ENCODE measurements at regions not wholly inside any gene's neighbourhood (a gene's known extent, or its start where the extent isn't known, plus 50 kb on each side); places are given as distances from the start of the nearest gene placed in this dataset.

DNA sequence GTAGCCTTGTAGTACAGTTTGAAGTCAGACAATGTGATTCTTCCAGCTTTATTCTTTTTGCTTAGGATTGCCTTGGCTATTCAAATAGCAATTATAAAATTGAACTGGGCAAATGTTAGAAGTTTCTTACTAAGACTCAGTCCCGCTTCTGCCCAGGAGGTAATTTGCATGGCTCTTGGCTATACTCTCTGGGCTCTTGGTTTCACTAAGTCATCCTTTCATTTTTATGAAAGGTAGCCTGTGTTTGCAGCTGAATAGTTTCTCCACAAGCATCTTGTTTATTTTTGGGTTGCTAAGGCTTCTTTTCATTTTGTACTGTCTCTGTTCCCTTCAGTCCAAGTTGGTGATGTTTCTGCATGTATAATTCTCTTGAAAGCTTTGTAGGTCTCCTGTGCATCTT is 340.6 kb downstream of the SH2D4B start:
- Histone ChIP-seq H3K4me3 (ENCODE audit: insufficient read depth, low read depth, low read length, poor library complexity, severe bottlenecking) (no peak overlapping the region), H3K4me1 (ENCODE audit: control insufficient read depth, insufficient read depth, low read length, poor library complexity, severe bottlenecking) (no peaks in the 10 kb centered on the region), H3K27me3 (replicated peaks; ENCODE audit: control insufficient read depth, insufficient read depth, low read length, poor library complexity, severe bottlenecking) (no peaks in the 10 kb centered on the region), H3K36me3 (ENCODE audit: control insufficient read depth, insufficient read depth, low read length) (no peaks in the 10 kb centered on the region), H3K27ac (ENCODE audit: insufficient read depth, low read length, poor library complexity, severe bottlenecking) (no peak overlapping the region), H3K9me3 (ENCODE audit: control insufficient read depth, low read length) (no peaks in the 10 kb centered on the region)
- DNase-seq, result no peak

DNA sequence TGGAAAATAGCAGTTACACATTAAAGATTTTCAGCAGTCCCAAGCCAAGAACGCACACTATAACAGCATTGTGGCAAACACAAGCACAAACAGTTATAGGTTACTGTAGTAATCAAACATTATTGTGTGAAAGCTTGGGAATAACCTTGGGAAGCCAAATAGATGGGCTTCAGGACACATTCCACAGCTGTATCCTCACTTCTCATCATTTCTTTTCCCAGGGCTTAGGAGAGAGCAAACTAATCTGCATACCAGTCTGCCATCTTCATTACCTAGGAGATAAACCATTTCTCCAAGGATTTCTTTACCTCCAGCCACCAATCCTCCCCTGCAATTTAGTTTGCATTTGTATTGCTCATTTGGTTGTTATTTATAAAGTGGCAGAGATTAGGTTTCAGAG is 352.4 kb downstream of the SH2D4B start:
- DNase-seq, result no peak
- H3K4me3 ChIP-seq (ENCODE audit: insufficient read depth, low read depth, low read length, poor library complexity, severe bottlenecking), result no peak overlapping the region
- no peak overlapping the region for H3K27ac ChIP-seq (ENCODE audit: insufficient read depth, low read length, poor library complexity, severe bottlenecking)
- H3K9me3 ChIP-seq (ENCODE audit: control insufficient read depth, low read length), result no peaks in the 10 kb centered on the region
- no peaks in the 10 kb centered on the region for H3K36me3 ChIP-seq (ENCODE audit: control insufficient read depth, insufficient read depth, low read length)
- H3K27me3 ChIP-seq (replicated peaks; ENCODE audit: control insufficient read depth, insufficient read depth, low read length, poor library complexity, severe bottlenecking), result no peaks in the 10 kb centered on the region
- H3K4me1 ChIP-seq (ENCODE audit: control insufficient read depth, insufficient read depth, low read length, poor library complexity, severe bottlenecking), result no peaks in the 10 kb centered on the region

DNA sequence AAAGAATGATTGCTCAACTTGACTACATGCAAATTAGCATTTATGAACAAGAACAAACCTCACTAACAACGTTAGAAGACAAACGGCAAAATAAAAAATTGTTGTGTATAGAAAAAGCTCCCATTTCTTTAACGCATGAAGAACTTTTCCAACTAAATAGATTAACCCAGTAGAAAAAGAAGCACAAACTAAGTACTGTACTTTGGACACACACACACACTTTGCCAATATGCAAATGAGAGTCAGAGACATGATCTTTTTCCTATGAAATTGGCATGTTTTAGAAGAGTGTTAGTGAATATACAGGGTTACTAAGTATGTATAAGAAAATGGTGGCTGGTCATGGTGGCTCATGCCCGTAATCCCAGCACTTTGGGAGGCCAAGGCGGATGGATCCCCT is 355.6 kb downstream of the SH2D4B start:
- Histone ChIP-seq H3K27me3 (replicated peaks; ENCODE audit: control insufficient read depth, insufficient read depth, low read length, poor library complexity, severe bottlenecking) (no peaks in the 10 kb centered on the region), H3K9me3 (ENCODE audit: control insufficient read depth, low read length) (no peaks in the 10 kb centered on the region), H3K4me1 (ENCODE audit: control insufficient read depth, insufficient read depth, low read length, poor library complexity, severe bottlenecking) (no peaks in the 10 kb centered on the region), H3K27ac (ENCODE audit: insufficient read depth, low read length, poor library complexity, severe bottlenecking) (no peak overlapping the region), H3K36me3 (ENCODE audit: control insufficient read depth, insufficient read depth, low read length) (no peaks in the 10 kb centered on the region), H3K4me3 (ENCODE audit: insufficient read depth, low read depth, low read length, poor library complexity, severe bottlenecking) (no peak overlapping the region)
- no peak for DNase-seq

DNA sequence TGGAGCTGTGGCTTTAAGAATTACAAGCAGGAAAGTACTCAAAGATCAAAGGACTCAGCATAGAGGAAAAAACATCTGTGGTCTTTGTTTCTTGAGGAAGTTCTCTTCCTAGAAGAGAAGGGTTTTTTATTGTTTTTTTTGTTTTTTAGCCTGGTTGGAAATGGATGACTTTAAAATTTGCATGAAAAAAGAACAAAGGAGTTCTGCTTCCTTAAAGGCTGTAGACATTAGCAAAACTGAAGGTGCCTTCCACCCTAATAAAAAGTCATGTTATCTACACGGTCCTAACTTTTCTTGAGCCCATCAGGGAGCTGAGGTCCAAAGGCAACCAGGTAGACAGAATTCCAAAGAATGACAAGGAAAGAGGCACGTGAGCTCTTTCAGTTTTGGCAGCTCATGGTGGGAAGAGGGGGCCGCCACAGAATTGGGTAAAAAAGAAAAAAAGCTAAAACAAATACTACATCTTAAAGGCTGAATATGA is 356.6 kb downstream of the SH2D4B start:
- no peak overlapping the region for H3K4me3 ChIP-seq (ENCODE audit: insufficient read depth, low read depth, low read length, poor library complexity, severe bottlenecking)
- no peaks in the 10 kb centered on the region for H3K9me3 ChIP-seq (ENCODE audit: control insufficient read depth, low read length)
- H3K27me3 ChIP-seq (replicated peaks; ENCODE audit: control insufficient read depth, insufficient read depth, low read length, poor library complexity, severe bottlenecking), result no peaks in the 10 kb centered on the region
- no peak for DNase-seq
- H3K4me1 ChIP-seq (ENCODE audit: control insufficient read depth, insufficient read depth, low read length, poor library complexity, severe bottlenecking), result no peaks in the 10 kb centered on the region
- H3K36me3 ChIP-seq (ENCODE audit: control insufficient read depth, insufficient read depth, low read length), result no peaks in the 10 kb centered on the region
- no peak overlapping the region for H3K27ac ChIP-seq (ENCODE audit: insufficient read depth, low read length, poor library complexity, severe bottlenecking)

DNA sequence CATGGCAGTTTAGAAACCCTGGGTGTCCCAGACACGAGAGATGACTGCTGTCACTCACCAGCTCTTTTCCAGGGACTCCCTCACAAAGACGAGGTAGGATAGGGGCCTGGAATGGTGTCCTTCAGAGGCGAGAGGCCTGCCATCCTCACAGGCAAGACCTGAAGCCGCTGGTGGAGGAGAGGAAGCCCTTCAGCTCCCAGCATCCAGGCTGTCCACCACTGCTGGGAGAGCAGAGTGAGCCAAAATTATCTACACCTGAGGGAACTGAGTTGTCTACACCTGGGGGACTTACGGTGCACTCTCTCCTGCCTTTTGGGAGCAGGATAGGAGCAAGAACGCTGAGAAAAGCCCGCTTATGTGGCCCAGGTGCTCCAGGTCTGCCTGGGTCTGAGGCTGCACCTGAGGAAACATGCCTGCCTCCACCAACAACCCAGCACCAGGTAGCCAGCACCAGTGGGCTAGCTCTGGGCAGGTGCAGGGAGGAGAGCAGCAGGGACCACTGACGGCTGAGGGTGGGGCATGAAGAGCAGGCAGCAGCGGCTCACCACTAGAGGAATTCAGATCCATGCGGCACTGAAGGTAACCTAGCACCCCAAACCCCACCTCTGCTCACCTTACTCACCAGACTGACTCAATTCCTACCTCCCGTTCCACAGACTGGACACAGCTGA is 357.2 kb downstream of the SH2D4B start:
- DNase-seq, result no peak
- Histone ChIP-seq H3K9me3 (ENCODE audit: control insufficient read depth, low read length) (no peaks in the 10 kb centered on the region), H3K27me3 (replicated peaks; ENCODE audit: control insufficient read depth, insufficient read depth, low read length, poor library complexity, severe bottlenecking) (no peaks in the 10 kb centered on the region), H3K36me3 (ENCODE audit: control insufficient read depth, insufficient read depth, low read length) (no peaks in the 10 kb centered on the region), H3K4me3 (ENCODE audit: insufficient read depth, low read depth, low read length, poor library complexity, severe bottlenecking) (no peak overlapping the region), H3K27ac (ENCODE audit: insufficient read depth, low read length, poor library complexity, severe bottlenecking) (no peak overlapping the region), H3K4me1 (ENCODE audit: control insufficient read depth, insufficient read depth, low read length, poor library complexity, severe bottlenecking) (no peaks in the 10 kb centered on the region)

DNA sequence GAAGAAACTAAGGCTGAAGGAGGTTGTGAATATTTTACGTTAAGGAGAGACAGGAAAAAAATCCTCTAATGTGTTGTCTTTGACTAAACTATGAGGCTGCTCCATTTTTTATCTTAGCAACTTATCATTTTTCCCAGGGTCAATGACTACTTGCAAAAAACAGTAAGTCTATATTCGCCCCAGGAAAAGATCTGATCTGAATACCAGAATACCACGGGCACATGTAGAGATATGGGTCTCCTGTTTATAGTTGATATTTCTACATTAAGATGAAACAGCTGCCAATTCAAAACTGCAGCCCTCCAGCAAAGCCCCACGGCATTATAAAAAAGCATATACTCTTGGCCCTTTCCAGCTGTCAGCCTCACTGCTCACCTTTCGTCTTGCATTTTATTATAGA is 358.4 kb downstream of the SH2D4B start:
- Histone ChIP-seq H3K36me3 (ENCODE audit: control insufficient read depth, insufficient read depth, low read length) (no peaks in the 10 kb centered on the region), H3K27ac (ENCODE audit: insufficient read depth, low read length, poor library complexity, severe bottlenecking) (no peak overlapping the region), H3K27me3 (replicated peaks; ENCODE audit: control insufficient read depth, insufficient read depth, low read length, poor library complexity, severe bottlenecking) (no peaks in the 10 kb centered on the region), H3K9me3 (ENCODE audit: control insufficient read depth, low read length) (no peaks in the 10 kb centered on the region), H3K4me3 (ENCODE audit: insufficient read depth, low read depth, low read length, poor library complexity, severe bottlenecking) (no peak overlapping the region), H3K4me1 (ENCODE audit: control insufficient read depth, insufficient read depth, low read length, poor library complexity, severe bottlenecking) (no peaks in the 10 kb centered on the region)
- no peak for DNase-seq

DNA sequence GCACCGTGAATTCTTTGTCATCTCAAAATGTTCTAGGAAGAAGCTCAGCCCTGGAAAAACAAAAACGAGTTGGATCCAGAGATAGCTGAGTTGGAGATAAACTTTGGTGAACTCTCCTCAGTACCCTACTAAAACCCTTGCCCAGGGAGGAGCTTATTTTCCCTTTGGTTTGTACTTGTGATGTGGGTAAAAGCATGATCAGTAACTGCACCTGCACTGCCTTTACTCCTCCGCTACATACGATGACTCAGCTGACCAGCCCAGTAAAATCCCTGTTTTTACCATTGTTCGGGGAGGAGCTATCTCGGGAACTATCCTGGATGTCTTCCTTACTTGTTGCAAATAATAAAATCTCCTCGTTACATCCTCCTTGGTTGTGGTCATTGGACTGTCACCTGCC is 359.3 kb downstream of the SH2D4B start:
- no peaks in the 10 kb centered on the region for H3K36me3 ChIP-seq (ENCODE audit: control insufficient read depth, insufficient read depth, low read length)
- H3K4me3 ChIP-seq (ENCODE audit: insufficient read depth, low read depth, low read length, poor library complexity, severe bottlenecking), result no peak overlapping the region
- no peaks in the 10 kb centered on the region for H3K27me3 ChIP-seq (replicated peaks; ENCODE audit: control insufficient read depth, insufficient read depth, low read length, poor library complexity, severe bottlenecking)
- no peaks in the 10 kb centered on the region for H3K4me1 ChIP-seq (ENCODE audit: control insufficient read depth, insufficient read depth, low read length, poor library complexity, severe bottlenecking)
- DNase-seq, result no peak
- no peaks in the 10 kb centered on the region for H3K9me3 ChIP-seq (ENCODE audit: control insufficient read depth, low read length)
- no peak overlapping the region for H3K27ac ChIP-seq (ENCODE audit: insufficient read depth, low read length, poor library complexity, severe bottlenecking)

DNA sequence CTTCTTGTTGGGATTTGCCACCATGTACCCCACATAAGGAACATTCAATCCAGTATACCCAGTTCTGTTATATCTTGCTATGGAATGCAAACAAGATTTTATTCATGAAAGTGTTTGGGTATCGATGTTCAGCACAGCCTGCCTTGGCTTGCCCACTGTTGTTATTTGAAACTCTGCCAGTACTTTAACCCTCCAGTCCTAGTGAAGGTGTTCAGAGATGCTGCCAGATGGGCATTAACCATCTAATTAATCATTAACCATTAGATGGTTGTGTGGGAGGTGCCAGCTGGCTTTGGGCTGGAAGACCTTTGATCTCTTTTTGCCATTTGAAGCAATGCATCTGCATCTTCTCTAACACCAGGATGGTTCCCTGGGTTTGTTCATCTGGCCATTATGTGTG is 363.0 kb downstream of the SH2D4B start:
- no peaks in the 10 kb centered on the region for H3K9me3 ChIP-seq (ENCODE audit: control insufficient read depth, low read length)
- no peak overlapping the region for H3K4me3 ChIP-seq (ENCODE audit: insufficient read depth, low read depth, low read length, poor library complexity, severe bottlenecking)
- no peaks in the 10 kb centered on the region for H3K36me3 ChIP-seq (ENCODE audit: control insufficient read depth, insufficient read depth, low read length)
- no peak overlapping the region for H3K27ac ChIP-seq (ENCODE audit: insufficient read depth, low read length, poor library complexity, severe bottlenecking)
- no peaks in the 10 kb centered on the region for H3K27me3 ChIP-seq (replicated peaks; ENCODE audit: control insufficient read depth, insufficient read depth, low read length, poor library complexity, severe bottlenecking)
- no peaks in the 10 kb centered on the region for H3K4me1 ChIP-seq (ENCODE audit: control insufficient read depth, insufficient read depth, low read length, poor library complexity, severe bottlenecking)
- DNase-seq, result no peak

DNA sequence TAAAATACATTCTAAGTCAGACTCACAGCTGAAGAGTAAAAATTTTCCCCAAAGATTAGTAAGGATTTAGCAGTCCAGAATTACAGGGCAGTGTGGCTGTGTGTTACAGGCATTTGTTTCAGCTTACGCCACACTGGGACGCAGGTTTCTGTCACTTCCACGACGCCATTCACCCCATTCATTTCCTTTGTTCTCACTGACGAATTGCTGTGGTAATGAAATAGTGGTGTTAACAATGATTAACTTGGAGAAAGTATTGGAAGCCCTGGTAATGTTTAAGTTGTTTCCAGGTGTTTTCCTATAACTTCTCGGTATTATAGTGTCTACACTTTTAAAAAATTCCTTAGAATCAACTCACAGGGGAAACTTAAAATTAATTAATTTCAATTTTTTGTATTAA is 370.9 kb downstream of the SH2D4B start:
- Histone ChIP-seq H3K9me3 (ENCODE audit: control insufficient read depth, low read length) (no peaks in the 10 kb centered on the region), H3K27me3 (replicated peaks; ENCODE audit: control insufficient read depth, insufficient read depth, low read length, poor library complexity, severe bottlenecking) (no peaks in the 10 kb centered on the region), H3K36me3 (ENCODE audit: control insufficient read depth, insufficient read depth, low read length) (no peaks in the 10 kb centered on the region), H3K4me1 (ENCODE audit: control insufficient read depth, insufficient read depth, low read length, poor library complexity, severe bottlenecking) (no peaks in the 10 kb centered on the region), H3K4me3 (ENCODE audit: insufficient read depth, low read depth, low read length, poor library complexity, severe bottlenecking) (no peak overlapping the region), H3K27ac (ENCODE audit: insufficient read depth, low read length, poor library complexity, severe bottlenecking) (no peak overlapping the region)
- DNase-seq, result no peak

DNA sequence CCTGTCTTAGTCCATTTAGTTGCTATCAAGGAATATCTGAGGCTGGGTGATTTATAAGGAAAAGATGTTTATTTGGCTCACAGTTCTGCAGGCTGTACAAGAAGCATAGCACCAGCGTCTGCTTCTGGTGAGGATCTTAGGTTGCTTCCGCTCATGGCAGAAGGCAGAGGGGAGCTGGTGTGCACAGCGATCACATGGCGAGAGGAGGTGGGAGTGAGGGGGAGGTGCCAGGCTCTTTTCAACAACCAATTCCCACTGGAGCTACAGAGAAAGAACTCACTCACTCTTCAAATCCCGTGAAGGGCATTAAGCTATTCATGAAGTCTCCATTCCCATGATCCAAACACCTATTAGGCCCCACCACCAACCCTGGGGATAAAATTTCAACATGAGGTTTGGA is 371.6 kb downstream of the SH2D4B start:
- no peaks in the 10 kb centered on the region for H3K27me3 ChIP-seq (replicated peaks; ENCODE audit: control insufficient read depth, insufficient read depth, low read length, poor library complexity, severe bottlenecking)
- H3K4me1 ChIP-seq (ENCODE audit: control insufficient read depth, insufficient read depth, low read length, poor library complexity, severe bottlenecking), result no peaks in the 10 kb centered on the region
- no peak overlapping the region for H3K27ac ChIP-seq (ENCODE audit: insufficient read depth, low read length, poor library complexity, severe bottlenecking)
- DNase-seq, result no peak
- H3K36me3 ChIP-seq (ENCODE audit: control insufficient read depth, insufficient read depth, low read length), result no peaks in the 10 kb centered on the region
- no peak overlapping the region for H3K4me3 ChIP-seq (ENCODE audit: insufficient read depth, low read depth, low read length, poor library complexity, severe bottlenecking)
- H3K9me3 ChIP-seq (ENCODE audit: control insufficient read depth, low read length), result no peaks in the 10 kb centered on the region

All from effector memory CD4-positive, alpha-beta T cell (primary cell).